K562 (cell line): ENCODE measurements at regions not wholly inside any gene's neighbourhood (a gene's known extent, or its start where the extent isn't known, plus 50 kb on each side); places are given as distances from the start of the nearest gene placed in this dataset.

Source experiments
- BRCA1 ChIP-seq, 2 experiments: fragments of 450-650 bp in 1 of 2; sonication (generic) in 1 of 2; formaldehyde crosslinking in 1 of 2; IDR thresholded peaks; 2 replicates each; pipeline versions ENCODE4 v1.5.0 to v1.6.1; 2017 to 2020; ENCODE audit warnings: mild to moderate bottlenecking in 1 of 2, missing genetic modification reagents in 1 of 2
- CCNT2 ChIP-seq: IDR thresholded peaks from 2 replicates; pipeline ENCODE4 v1.6.1; 2011; ENCODE audit warnings: borderline replicate concordance, low read depth, mild to moderate bottlenecking, moderate library complexity, mixed read lengths, low read length; ENCODE audit not compliant: insufficient read length; ENCODE audit errors: extremely low read depth
- CREB1 ChIP-seq, 2 experiments: sonication (generic) in 1 of 2; formaldehyde crosslinking in 1 of 2; IDR thresholded peaks; 2 replicates each; pipeline versions ENCODE4 v1.6.1 to v1.8.0; 2012 to 2022; ENCODE audit warnings: inconsistent platforms in 1 of 2, mild to moderate bottlenecking in 1 of 2, missing genetic modification reagents in 1 of 2, moderate library complexity in 1 of 2
- DDX20 ChIP-seq: fragments of 450-650 bp; IDR thresholded peaks from 2 replicates; pipeline ENCODE4 v1.6.1; 2016; ENCODE audit warnings: missing genetic modification characterization, low read depth, mild to moderate bottlenecking, missing compliant biosample characterization, moderate library complexity
- E2F5 ChIP-seq: sonication (generic); formaldehyde crosslinking; IDR thresholded peaks from 2 replicates; pipeline ENCODE4 v1.8.0; 2022; ENCODE audit warnings: mild to moderate bottlenecking, missing genetic modification reagents
- ELF1 ChIP-seq: fragments of 200-800 bp; sonication (Bioruptor generic); IDR thresholded peaks from 2 replicates; pipeline ENCODE4 v1.6.1; 2016; ENCODE audit warnings: missing genetic modification characterization, missing compliant biosample characterization
- GABPA ChIP-seq: fragments of 200-800 bp; sonication (Bioruptor generic); conservative IDR thresholded peaks from 2 replicates; pipeline ENCODE4 v1.6.1; 2016; ENCODE audit warnings: low read depth, missing genetic modification characterization, missing compliant biosample characterization
- HDAC1 ChIP-seq, 2 experiments: fragments of 450-650 bp; IDR thresholded peaks; 2 replicates each; pipeline ENCODE4 v1.6.1; 2016 to 2017; ENCODE audit warnings: inconsistent platforms in 1 of 2, mild to moderate bottlenecking in 1 of 2, moderate library complexity in 1 of 2
- KLF16 ChIP-seq: IDR thresholded peaks from 2 replicates; pipeline ENCODE4 v1.6.1; 2016; ENCODE audit warnings: antibody characterized with exemption
- NCOA6 ChIP-seq: fragments of 450-650 bp; IDR thresholded peaks from 2 replicates; pipeline ENCODE4 v1.6.1; 2017; ENCODE audit warnings: mild to moderate bottlenecking
- OTX1 ChIP-seq: fragments of 450-650 bp; formaldehyde crosslinking; IDR thresholded peaks from 2 replicates; pipeline ENCODE4 v1.4.0; 2022; ENCODE audit warnings: mild to moderate bottlenecking
- PKNOX1 ChIP-seq: fragments of 450-650 bp; IDR thresholded peaks from 2 replicates; pipeline ENCODE4 v1.6.1; 2016
- RBM34 ChIP-seq: fragments of 200-400 bp; formaldehyde crosslinking; IDR thresholded peaks from 2 replicates; pipeline ENCODE4 v1.6.1; 2018; ENCODE audit warnings: low read length, borderline replicate concordance; ENCODE audit not compliant: insufficient read depth
- SFPQ ChIP-seq: fragments of 200-400 bp; formaldehyde crosslinking; IDR thresholded peaks from 2 replicates; pipeline ENCODE4 v1.6.1; 2017; ENCODE audit warnings: mild to moderate bottlenecking, low read depth, low read length, moderate library complexity
- TCF3 ChIP-seq: sonication (generic); formaldehyde crosslinking; IDR thresholded peaks from 2 replicates; pipeline ENCODE4 v1.4.0; 2020; ENCODE audit warnings: mild to moderate bottlenecking, missing genetic modification reagents
- THRB ChIP-seq: fragments of 450-650 bp; formaldehyde crosslinking; conservative IDR thresholded peaks from 2 replicates; pipeline ENCODE4 v1.4.0; 2022; ENCODE audit warnings: mild to moderate bottlenecking, missing genetic modification characterization
- TSC22D4 ChIP-seq: fragments of 450-650 bp; IDR thresholded peaks from 2 replicates; pipeline ENCODE4 v1.6.1; 2016; ENCODE audit warnings: missing genetic modification characterization, missing biosample characterization, control low read depth
- XRCC3 ChIP-seq: fragments of 450-650 bp; IDR thresholded peaks from 2 replicates; pipeline ENCODE4 v1.6.1; 2017; ENCODE audit warnings: mild to moderate bottlenecking, moderate library complexity
- YY1 ChIP-seq, 3 experiments: IDR thresholded peaks; 2 replicates each; pipeline ENCODE4 v1.6.1; 2011; ENCODE audit warnings: low read length in 2 of 3, mild to moderate bottlenecking in 2 of 3, moderate library complexity in 2 of 3, borderline replicate concordance in 1 of 3, control low read depth in 1 of 3, low read depth in 1 of 3; ENCODE audit not compliant: insufficient read depth in 3 of 3, insufficient replicate concordance in 2 of 3, control insufficient read depth in 1 of 3, insufficient read length in 1 of 3; ENCODE audit errors: extremely low read depth in 1 of 3
- ZBTB1 ChIP-seq: sonication (generic); formaldehyde crosslinking; IDR thresholded peaks from 2 replicates; pipeline ENCODE4 v1.8.1; 2023; ENCODE audit warnings: missing genetic modification reagents, low read depth, mild to moderate bottlenecking, borderline replicate concordance
- ZNF696 ChIP-seq: fragments of 250-450 bp; sonication (Bioruptor Pico); conservative IDR thresholded peaks from 2 replicates; pipeline ENCODE4 v1.4.0; 2020; ENCODE audit warnings: mild to moderate bottlenecking, moderate library complexity
- ZNF766 ChIP-seq: fragments of 200-800 bp; sonication (Bioruptor generic); conservative IDR thresholded peaks from 2 replicates; pipeline ENCODE4 v1.6.1; 2016; ENCODE audit warnings: missing genetic modification characterization, missing compliant biosample characterization

- TF ChIP-seq CCNT2 (no peak), HDAC1 (IDR thresholded peaks at IDR 0.05) (no peak), KLF16 (no peak; the same call in 1 of the 2 replicates), DDX20 (tag) (no peak), ELF1 (tag) (peak; percentile 70), THRB (CRISPR knock-in tag) (no peak), RBM34 (no peak), BRCA1 (IDR thresholded peaks at IDR 0.05) (no peak), BRCA1 (CRISPR knock-in tag; IDR thresholded peaks at IDR 0.05) (no peak), PKNOX1 (peak; percentile 46; the same call in 1 of the 2 replicates), E2F5 (CRISPR knock-in tag) (no peak), TCF3 (CRISPR knock-in tag) (peak; percentile 32), OTX1 (CRISPR knock-in tag) (no peak), CREB1 (IDR thresholded peaks at IDR 0.05) (no peak), CREB1 (CRISPR knock-in tag; IDR thresholded peaks at IDR 0.05) (no peak), YY1 (IDR thresholded peaks at IDR 0.05; ENCODE audit: borderline replicate concordance in 1 of 3, control insufficient read depth in 1 of 3, extremely low read depth in 1 of 3, insufficient read depth in 3 of 3, insufficient read length in 1 of 3, insufficient replicate concordance in 2 of 3, low read depth in 1 of 3, low read length in 2 of 3) (peak in 1 of 3 experiments; percentile 10), XRCC3 (no peak), ZNF696 (no peak), SFPQ (no peak), TSC22D4 (tag) (no peak), NCOA6 (no peak), ZBTB1 (no peak), ZNF766 (no peak), GABPA (tag) (peak; percentile 60)
Measured at GRCh38 chr7:67453580-67454380, 457.1 kb downstream of the TYW1 start (continued).
